Loucy (cell line): ENCODE measurements at regions not wholly inside any gene's neighbourhood (a gene's known extent, or its start where the extent isn't known, plus 50 kb on each side); places are given as distances from the start of the nearest gene placed in this dataset.

ENCODE experiments used
- H2AFZ ChIP-seq: fragments of 200-600 bp; sonication (generic); 2 replicates; pipeline ENCODE4 v1.6.0; 2016; ENCODE audit warnings: antibody characterized with exemption, mild to moderate bottlenecking, low read length, moderate library complexity
- H3F3A ChIP-seq: fragments of 200-600 bp; 2 replicates; pipeline ENCODE4 v1.6.0; 2016; ENCODE audit warnings: antibody characterized with exemption, low read depth, mild to moderate bottlenecking
- H3K27me3 ChIP-seq: fragments of 200-600 bp; sonication (generic); 2 replicates; pipeline ENCODE4 v1.6.1; 2014; ENCODE audit warnings: low read length, mild to moderate bottlenecking; ENCODE audit not compliant: insufficient read depth, poor library complexity, severe bottlenecking
- H3K36me3 ChIP-seq: fragments of 200-600 bp; sonication (generic); 2 replicates; pipeline ENCODE4 v1.6.1; 2016; ENCODE audit warnings: low read length; ENCODE audit not compliant: insufficient read depth
- H3K4me1 ChIP-seq: fragments of 200-600 bp; sonication (generic); 2 replicates; pipeline ENCODE4 v1.5.1; 2014; ENCODE audit warnings: low read length, mild to moderate bottlenecking; ENCODE audit not compliant: insufficient read depth, poor library complexity, severe bottlenecking
- H3K4me2 ChIP-seq: fragments of 200-600 bp; sonication (generic); 2 replicates; pipeline ENCODE4 v1.6.0; 2014; ENCODE audit warnings: antibody characterized with exemption, low read length, low read depth, mild to moderate bottlenecking; ENCODE audit not compliant: poor library complexity, severe bottlenecking
- H3K4me3 ChIP-seq: fragments of 200-600 bp; sonication (generic); 2 replicates; pipeline ENCODE4 v1.5.1; 2014; ENCODE audit warnings: low read length, mild to moderate bottlenecking, mixed read lengths; ENCODE audit not compliant: poor library complexity, severe bottlenecking
- H3K79me2 ChIP-seq: fragments of 200-600 bp; sonication (generic); 2 replicates; pipeline ENCODE4 v1.6.1; 2014; ENCODE audit warnings: low read length; ENCODE audit not compliant: insufficient read depth
- H3K9ac ChIP-seq: fragments of 200-600 bp; sonication (generic); 2 replicates; pipeline ENCODE4 v1.6.0; 2014; ENCODE audit warnings: mild to moderate bottlenecking, low read depth, low read length, moderate library complexity; ENCODE audit not compliant: poor library complexity, severe bottlenecking
- H3K9me2 ChIP-seq: fragments of 200-600 bp; sonication (generic); replicated peaks from 2 replicates; pipeline ENCODE4 v1.6.1; 2016; ENCODE audit warnings: low read depth, low read length, mixed read lengths
- H3K9me3 ChIP-seq: fragments of 200-600 bp; sonication (generic); 2 replicates; pipeline ENCODE4 v1.6.1; 2014; ENCODE audit warnings: mild to moderate bottlenecking, antibody characterized with exemption, low read length, low read depth; ENCODE audit not compliant: insufficient read depth
- H4K20me1 ChIP-seq: fragments of 200-600 bp; sonication (generic); 2 replicates; pipeline ENCODE4 v1.6.0; 2014; ENCODE audit warnings: antibody characterized with exemption, low read length, mild to moderate bottlenecking; ENCODE audit not compliant: insufficient read depth, poor library complexity, severe bottlenecking
- EZH2phosphoT487 ChIP-seq: fragments of 200-600 bp; IDR thresholded peaks from 2 replicates; pipeline ENCODE4 v1.6.1; 2018; ENCODE audit warnings: antibody characterized with exemption, mild to moderate bottlenecking, moderate library complexity, borderline replicate concordance
- TF ChIP-seq, protein P1 (sequence below): fragments of 200-600 bp; sonication (generic); conservative IDR thresholded peaks from 2 replicates; pipeline ENCODE4 v1.5.1; 2014; ENCODE audit warnings: mild to moderate bottlenecking, antibody characterized with exemption, low read length

DNA sequence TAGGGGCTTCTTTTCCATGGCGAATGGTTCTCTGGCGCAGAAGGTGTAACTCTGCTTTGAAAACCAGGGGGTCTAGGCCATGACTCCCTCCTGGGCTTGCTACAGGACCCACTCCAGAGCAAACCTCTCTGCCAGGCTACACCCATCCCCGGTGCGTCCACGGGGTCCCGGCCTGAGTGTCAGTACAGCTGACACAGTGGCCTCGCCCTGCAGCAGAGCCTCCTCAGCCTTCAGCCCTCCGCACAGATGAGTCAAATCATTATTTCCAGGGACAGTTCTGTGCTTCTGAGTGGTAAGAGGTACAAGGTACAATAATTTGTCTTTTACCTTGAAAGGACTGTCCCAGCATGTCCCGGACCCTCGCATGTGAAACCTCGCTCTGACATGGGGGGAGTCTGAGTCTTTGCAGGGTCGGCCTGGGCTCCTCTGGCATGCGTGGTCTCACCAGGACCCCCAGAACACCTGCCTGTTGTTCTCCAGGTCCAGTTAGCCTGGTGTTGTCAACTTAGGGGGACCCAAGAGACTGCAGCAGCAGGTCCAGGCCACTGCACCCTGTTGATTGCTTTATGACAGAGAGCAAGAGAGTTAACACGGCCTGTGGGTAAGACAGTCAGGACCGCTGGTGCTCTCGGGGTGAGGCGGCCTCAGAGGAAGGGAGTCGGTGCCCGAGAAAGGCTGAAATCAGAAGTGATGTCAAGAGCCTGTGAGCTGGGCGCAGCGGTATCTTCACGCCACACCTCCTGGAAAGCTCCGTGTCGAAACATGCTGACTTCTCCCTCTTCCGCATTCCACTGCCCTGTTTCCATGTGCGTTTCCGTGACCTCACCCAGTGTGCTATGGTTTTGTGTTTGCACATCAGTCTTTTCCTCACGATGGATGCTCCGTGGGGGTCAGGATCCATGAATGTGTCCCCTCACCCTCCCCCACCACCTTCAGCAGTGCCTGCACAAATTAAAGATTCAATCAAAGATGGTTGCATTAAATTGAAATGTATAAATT is 340.1 kb downstream of the EIPR1 start:
- no peaks in the 10 kb centered on the region for H3K36me3 ChIP-seq
- H3K27me3 ChIP-seq: no peaks in the 10 kb centered on the region
- no peaks in the 10 kb centered on the region for H3F3A ChIP-seq
- H3K9me3 ChIP-seq: peaks cover 15% of the 10 kb centered on the region; the same call in 1 of the 2 replicates
- no peak overlapping the region for H2AFZ ChIP-seq
- H3K4me1 ChIP-seq: no peaks in the 10 kb centered on the region
- H3K9ac ChIP-seq: no peak overlapping the region
- H3K4me2 ChIP-seq: no peak overlapping the region
- TF ChIP-seq, protein P1, sequence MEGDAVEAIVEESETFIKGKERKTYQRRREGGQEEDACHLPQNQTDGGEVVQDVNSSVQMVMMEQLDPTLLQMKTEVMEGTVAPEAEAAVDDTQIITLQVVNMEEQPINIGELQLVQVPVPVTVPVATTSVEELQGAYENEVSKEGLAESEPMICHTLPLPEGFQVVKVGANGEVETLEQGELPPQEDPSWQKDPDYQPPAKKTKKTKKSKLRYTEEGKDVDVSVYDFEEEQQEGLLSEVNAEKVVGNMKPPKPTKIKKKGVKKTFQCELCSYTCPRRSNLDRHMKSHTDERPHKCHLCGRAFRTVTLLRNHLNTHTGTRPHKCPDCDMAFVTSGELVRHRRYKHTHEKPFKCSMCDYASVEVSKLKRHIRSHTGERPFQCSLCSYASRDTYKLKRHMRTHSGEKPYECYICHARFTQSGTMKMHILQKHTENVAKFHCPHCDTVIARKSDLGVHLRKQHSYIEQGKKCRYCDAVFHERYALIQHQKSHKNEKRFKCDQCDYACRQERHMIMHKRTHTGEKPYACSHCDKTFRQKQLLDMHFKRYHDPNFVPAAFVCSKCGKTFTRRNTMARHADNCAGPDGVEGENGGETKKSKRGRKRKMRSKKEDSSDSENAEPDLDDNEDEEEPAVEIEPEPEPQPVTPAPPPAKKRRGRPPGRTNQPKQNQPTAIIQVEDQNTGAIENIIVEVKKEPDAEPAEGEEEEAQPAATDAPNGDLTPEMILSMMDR: no peak
- TF ChIP-seq EZH2phosphoT487: no peak
- no peaks in the 10 kb centered on the region for H3K79me2 ChIP-seq
- H3K4me3 ChIP-seq: no peak overlapping the region
- no peaks in the 10 kb centered on the region for H3K9me2 ChIP-seq
- H4K20me1 ChIP-seq: no peaks in the 10 kb centered on the region

DNA sequence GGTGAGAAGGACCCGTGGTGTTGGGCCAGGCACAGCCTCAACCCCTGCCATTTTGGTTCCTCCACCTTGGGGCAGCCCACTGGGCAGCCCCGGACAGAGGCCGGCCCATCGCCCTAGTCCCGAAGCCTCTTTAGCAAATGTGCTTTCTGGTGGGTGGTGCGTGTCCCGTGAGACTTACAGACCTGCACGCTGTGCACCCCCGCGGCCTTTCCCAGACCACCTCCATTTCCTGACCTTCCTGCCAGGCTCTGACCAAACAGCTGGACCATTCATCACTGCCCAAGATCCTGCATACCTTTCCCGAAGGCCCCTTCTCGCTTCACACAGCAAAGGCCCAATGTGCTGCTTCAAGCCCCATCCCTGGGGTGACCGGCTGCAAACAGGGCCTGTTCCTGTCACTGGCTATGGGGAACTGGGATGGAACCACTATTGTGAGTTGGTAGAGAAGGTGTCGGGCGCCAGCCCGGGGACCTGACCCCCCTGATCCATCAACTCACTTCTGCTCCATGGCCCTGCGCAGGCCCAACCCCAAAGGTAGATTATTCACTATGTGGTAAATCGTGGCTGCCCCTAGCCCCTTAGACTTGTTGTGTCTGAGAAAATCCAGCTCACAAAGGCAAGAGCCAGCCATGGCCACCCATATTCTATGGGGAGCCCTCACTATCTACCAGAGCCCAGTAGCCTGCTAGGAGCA is 341.0 kb downstream of the EIPR1 start:
- no peaks in the 10 kb centered on the region for H3F3A ChIP-seq
- peaks cover 15% of the 10 kb centered on the region; the same call in 1 of the 2 replicates for H3K9me3 ChIP-seq

DNA sequence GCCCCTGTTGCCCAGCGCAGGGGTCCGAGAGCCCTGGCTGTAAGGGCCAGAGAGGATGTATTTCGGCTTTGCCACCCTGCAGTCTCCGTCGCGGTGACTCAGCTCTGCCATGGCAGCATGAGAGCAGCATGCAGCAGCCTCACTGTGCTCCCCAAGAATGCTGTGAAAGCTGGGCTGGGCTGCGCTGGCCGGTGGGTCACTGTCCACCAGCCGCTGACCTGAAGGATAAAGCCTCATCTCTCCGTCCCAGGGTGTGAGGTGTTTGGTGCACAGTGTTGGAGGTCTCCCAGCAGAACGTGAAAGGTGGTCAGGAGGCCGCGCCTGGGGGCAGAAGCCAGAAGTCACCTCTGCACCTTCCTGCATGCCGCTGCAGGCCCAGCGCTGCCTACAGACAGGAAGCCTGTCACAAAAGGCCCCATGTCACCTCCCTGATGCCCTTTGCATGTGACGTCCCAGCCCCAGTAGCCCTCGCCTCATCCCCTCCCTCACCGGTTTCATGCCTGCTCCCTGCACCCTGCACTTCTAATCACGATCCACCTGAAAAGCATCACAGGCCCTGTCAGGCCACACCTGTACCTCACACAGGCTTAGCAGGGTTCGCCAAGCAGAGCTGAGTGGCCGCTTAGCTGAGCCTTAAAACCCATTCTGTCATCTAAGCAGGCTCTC is 342.1 kb downstream of the EIPR1 start:
- TF ChIP-seq, protein P1: no peak
- TF ChIP-seq EZH2phosphoT487: no peak
- no peaks in the 10 kb centered on the region for H3K27me3 ChIP-seq
- peaks cover 15% of the 10 kb centered on the region; the same call in 1 of the 2 replicates for H3K9me3 ChIP-seq
- no peak overlapping the region for H3K9ac ChIP-seq
- no peak overlapping the region for H2AFZ ChIP-seq
- no peaks in the 10 kb centered on the region for H3K36me3 ChIP-seq
- H3K4me3 ChIP-seq: no peak overlapping the region
- H4K20me1 ChIP-seq: no peaks in the 10 kb centered on the region
- H3K9me2 ChIP-seq: no peaks in the 10 kb centered on the region
- H3K79me2 ChIP-seq: no peaks in the 10 kb centered on the region
- H3K4me1 ChIP-seq: no peaks in the 10 kb centered on the region
- H3F3A ChIP-seq: no peaks in the 10 kb centered on the region
- H3K4me2 ChIP-seq: no peak overlapping the region

More for the DNA sequence above, 341.0 kb downstream of the EIPR1 start:
- Histone ChIP-seq H3K4me2 (no peak overlapping the region), H3K9me2 (no peaks in the 10 kb centered on the region), H3K27me3 (no peaks in the 10 kb centered on the region), H2AFZ (no peak overlapping the region), H3K36me3 (no peaks in the 10 kb centered on the region), H3K9ac (no peak overlapping the region), H3K79me2 (no peaks in the 10 kb centered on the region), H3K4me1 (no peaks in the 10 kb centered on the region), H4K20me1 (no peaks in the 10 kb centered on the region), H3K4me3 (no peak overlapping the region)
- TF ChIP-seq EZH2phosphoT487: no peak
- TF ChIP-seq, protein P1: no peak
